GM20000 (cell line): ENCODE measurements at regions not wholly inside any gene's neighbourhood (a gene's known extent, or its start where the extent isn't known, plus 50 kb on each side); places are given as distances from the start of the nearest gene placed in this dataset.
"Not testable (repeated sequence)": the region's sequence is repeated elsewhere in the genome, so short reads cannot be mapped to it uniquely, and the experiment has no call there.

Experiments
- DNase-seq: peaks from one replicate; pipeline ENCODE4 v3.0.0; 2012; ENCODE audit warnings: low spot score
- TF ChIP-seq, protein P1 (sequence below): IDR thresholded peaks from 2 replicates; pipeline ENCODE4 v1.5.1; 2012; ENCODE audit warnings: mild to moderate bottlenecking, control low read depth; ENCODE audit errors: extremely low read depth, missing control alignments

DNA sequence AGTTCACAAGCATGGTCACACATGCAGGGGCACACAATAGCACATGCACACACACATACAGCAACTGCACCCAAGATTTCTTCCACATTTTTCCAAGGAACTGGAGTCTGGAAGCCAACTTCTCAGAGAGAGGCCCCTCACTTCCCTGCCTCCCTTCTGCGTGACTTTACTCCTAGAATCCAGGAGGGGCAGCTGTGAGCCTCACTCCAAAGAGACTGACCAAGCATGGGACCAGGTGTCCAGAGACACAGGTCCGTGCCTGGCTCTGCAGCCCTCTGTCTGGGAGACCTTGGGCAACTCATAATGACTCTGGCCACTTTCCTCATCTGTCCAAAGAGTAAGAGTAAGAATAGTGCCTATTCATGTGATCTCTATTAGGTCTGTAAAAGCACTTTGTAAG lies 104.7 kb upstream of the TMEM132E start:
- no peak for DNase-seq
- TF ChIP-seq, protein P1, sequence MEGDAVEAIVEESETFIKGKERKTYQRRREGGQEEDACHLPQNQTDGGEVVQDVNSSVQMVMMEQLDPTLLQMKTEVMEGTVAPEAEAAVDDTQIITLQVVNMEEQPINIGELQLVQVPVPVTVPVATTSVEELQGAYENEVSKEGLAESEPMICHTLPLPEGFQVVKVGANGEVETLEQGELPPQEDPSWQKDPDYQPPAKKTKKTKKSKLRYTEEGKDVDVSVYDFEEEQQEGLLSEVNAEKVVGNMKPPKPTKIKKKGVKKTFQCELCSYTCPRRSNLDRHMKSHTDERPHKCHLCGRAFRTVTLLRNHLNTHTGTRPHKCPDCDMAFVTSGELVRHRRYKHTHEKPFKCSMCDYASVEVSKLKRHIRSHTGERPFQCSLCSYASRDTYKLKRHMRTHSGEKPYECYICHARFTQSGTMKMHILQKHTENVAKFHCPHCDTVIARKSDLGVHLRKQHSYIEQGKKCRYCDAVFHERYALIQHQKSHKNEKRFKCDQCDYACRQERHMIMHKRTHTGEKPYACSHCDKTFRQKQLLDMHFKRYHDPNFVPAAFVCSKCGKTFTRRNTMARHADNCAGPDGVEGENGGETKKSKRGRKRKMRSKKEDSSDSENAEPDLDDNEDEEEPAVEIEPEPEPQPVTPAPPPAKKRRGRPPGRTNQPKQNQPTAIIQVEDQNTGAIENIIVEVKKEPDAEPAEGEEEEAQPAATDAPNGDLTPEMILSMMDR, result no peak

DNA sequence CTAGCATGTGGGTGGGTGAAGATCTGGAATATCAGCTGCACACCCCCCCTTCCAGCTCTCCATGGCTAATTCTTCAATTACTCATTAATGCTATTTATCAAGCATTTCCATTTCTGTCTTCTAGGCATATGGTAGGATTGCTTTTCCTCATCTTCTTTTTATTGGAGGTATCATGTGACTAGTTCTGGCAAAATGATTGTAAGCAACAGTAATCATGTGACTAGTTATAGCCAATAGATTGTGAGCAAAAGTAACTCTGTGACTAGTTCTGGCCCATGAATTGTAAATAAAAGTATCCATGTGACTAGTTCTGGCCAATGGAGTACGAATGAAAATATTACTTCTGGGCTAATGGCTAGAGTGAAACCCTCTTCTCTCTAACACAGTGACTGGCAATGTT lies 107.0 kb upstream of the TMEM132E start:
- TF ChIP-seq, protein P1, result no peak
- DNase-seq, result no peak

DNA sequence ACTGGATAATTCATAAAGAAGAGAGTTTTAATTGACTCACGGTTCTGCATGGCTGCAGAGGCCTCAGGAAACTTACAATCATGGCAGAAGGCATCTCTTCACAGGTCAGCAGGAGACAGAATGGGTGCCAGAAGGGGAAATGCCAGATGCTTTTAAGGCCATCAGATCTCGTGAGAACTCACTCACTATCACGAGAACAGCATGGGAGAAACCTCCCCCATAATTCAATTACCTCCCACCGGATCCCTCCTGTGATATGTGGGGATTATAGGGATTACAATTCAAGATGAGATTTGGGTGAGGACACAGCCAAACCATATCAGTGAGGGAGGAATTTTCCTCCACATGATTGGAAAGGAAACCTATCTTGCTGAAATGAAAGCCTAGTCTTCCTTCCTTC lies 108.1 kb upstream of the TMEM132E start:
- DNase-seq, result not testable (repeated sequence)

DNA sequence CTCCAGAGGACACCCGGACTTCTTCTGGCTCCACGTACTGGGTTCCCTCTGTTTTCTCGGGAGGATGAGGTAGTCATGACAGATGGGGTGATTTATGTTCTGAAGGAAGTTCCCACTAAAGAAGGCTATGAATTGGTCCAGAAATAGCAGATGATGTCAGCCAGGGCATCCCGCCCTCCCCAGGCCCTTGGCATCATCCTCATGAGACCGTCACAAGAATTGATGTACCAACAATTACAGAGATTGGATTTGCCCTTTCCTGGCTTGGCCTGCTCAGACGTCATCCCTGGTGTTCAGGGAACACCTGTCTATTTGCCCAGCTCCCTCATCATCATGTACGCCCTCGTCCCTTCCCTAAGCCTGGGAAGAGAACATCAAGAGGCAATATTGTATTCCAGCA lies 102.8 kb upstream of the CCL1 start:
- TF ChIP-seq, protein P1, result no peak
- DNase-seq, result no peak

DNA sequence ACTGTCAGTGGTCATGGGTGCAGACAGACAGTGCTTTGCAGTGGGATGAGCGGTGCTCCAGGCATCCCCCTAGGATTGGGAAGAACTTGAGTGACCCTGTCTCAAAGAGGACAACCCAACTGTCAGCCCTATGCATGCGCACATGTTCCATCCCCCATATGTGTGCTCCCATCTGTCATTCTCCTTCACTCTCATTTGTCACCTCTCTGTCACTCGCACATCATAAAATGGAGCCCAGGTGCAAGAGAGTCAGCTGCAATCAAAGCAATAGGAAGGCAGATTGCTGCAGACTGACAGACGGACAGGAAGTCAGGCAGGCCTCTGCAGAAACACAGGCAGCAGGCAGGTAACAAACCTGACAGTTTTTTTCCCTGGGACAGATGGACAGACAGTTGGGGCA lies 101.8 kb upstream of the CCL1 start:
- no peak for DNase-seq
- TF ChIP-seq, protein P1, result no peak

DNA sequence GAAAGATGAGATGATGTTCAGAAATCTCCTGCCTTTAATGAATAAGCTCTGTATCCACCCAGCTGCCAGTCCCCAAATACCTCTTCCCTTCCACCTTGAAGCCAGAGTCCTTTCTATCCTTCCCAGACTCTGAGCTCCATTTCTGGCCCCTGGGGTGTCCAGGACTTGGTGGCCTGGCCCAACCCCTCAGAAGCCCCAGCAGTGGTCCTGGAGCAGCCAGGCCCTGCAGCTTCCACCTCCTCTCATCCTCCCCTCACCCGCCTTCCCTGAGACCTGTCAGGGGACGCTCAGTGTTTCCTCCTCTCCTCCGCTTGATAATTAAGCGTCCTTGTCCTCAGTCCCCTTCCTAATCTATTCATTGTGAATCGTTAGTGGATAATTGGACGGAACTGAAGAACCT lies 95.2 kb upstream of the CCL1 start:
- TF ChIP-seq, protein P1, result no peak
- no peak for DNase-seq

DNA sequence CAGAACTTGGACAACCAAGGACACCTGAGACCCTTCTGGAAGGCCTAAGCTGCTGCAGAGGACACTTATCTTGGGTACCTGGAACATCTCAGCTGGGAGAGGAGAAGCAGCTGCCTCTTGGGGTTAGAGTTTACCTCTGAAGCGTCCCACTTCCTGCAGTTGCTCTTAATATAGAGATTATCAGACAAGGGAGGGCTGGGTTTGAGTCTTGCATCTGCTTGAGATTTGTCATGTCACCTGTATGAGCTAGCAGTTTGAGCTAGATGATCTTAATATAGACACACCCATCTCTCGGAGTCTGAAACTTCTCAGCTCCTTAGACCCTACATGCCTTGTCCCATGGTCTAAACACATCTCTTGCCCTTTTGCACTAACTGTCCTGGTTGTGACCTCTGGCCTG lies 93.1 kb upstream of the CCL1 start:
- TF ChIP-seq, protein P1, result no peak
- no peak for DNase-seq

DNA sequence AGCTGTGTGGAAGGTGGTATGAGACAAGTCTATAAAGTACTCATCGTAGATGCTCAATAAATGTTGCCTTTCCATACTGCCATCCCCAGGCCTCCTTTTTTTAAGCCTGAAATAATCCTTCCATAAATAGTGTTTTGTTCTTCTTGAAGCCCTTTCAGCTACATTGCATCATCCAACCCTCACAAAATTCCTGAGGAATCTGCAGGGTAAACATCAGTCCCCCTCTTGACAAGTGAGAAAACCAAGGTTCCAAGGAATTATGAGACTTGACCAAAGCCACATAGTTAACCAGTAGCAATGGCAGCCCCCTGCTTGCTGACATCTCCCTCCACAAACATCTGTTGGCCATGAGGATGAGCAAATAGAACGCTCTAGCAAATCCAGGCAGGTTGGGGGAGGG lies 89.7 kb upstream of the CCL1 start:
- TF ChIP-seq, protein P1, result no peak
- no peak for DNase-seq
